OCI-LY7 (cell line): ENCODE measurements at regions not wholly inside any gene's neighbourhood (a gene's known extent, or its start where the extent isn't known, plus 50 kb on each side); places are given as distances from the start of the nearest gene placed in this dataset.
A peak's percentile ranks its signal among the peaks of the same experiment; 100 is the strongest.

Source experiments
- BruUV-seq: library from RNA; stranded (reverse); fragments of 400-500 nt; replicated peaks from 2 replicates; lab custom pipeline; 2021; lab: Mats Ljungman, UMichigan
- CTCF ChIA-PET: fragments of 300-600 bp; sonication (Branson Sonifier 250); formaldehyde crosslinking; loops from one replicate; lab custom pipeline; 2022; ENCODE audit warnings: antibody characterized with exemption; ENCODE audit not compliant: unreplicated experiment; lab: Charles Lee
- POLR2A ChIA-PET: fragments of 300-600 bp; sonication (Branson Sonifier 250); formaldehyde crosslinking; loops from one replicate; lab custom pipeline; 2022; ENCODE audit warnings: antibody characterized with exemption; lab: Charles Lee
- DNase-seq: peaks from one replicate; pipeline ENCODE4 v3.0.0-alpha.2; 2015; ENCODE audit warnings: low spot score
- H2AFZ ChIP-seq: fragments of 200-600 bp; sonication (generic), shearing (Covaris generic); 2 replicates; pipeline ENCODE4 v1.6.1; 2014; ENCODE audit warnings: mild to moderate bottlenecking, antibody characterized with exemption, low read length, moderate library complexity
- H3K27ac ChIP-seq: fragments of 200-600 bp; sonication (generic); 2 replicates; pipeline ENCODE4 v1.5.1; 2014; ENCODE audit warnings: mixed run types, low read depth, mild to moderate bottlenecking, moderate library complexity, low read length, inconsistent platforms; ENCODE audit not compliant: poor library complexity, severe bottlenecking
- H3K36me3 ChIP-seq: fragments of 200-600 bp; sonication (generic); 2 replicates; pipeline ENCODE4 v1.6.1; 2014; ENCODE audit warnings: mild to moderate bottlenecking, antibody characterized with exemption, low read length, moderate library complexity, mixed read lengths; ENCODE audit not compliant: insufficient read depth
- H3K4me1 ChIP-seq: fragments of 200-600 bp; sonication (generic); 2 replicates; pipeline ENCODE4 v1.5.1; 2014; ENCODE audit warnings: mild to moderate bottlenecking, low read length; ENCODE audit not compliant: insufficient read depth, poor library complexity, severe bottlenecking
- H3K4me2 ChIP-seq: fragments of 200-600 bp; sonication (generic); 2 replicates; pipeline ENCODE4 v1.6.1; 2014; ENCODE audit warnings: mild to moderate bottlenecking, low read length
- H3K4me3 ChIP-seq: fragments of 200-600 bp; sonication (generic); 2 replicates; pipeline ENCODE4 v1.5.1; 2014; ENCODE audit warnings: mild to moderate bottlenecking, low read depth, low read length; ENCODE audit not compliant: poor library complexity, severe bottlenecking
- H3K79me2 ChIP-seq: fragments of 200-600 bp; sonication (generic); 2 replicates; pipeline ENCODE4 v1.6.1; 2016; ENCODE audit warnings: low read depth, mild to moderate bottlenecking, low read length, moderate library complexity, mixed read lengths; ENCODE audit not compliant: insufficient read depth
- H3K9me2 ChIP-seq: fragments of 200-600 bp; sonication (generic); 2 replicates; pipeline ENCODE4 v1.6.1; 2016; ENCODE audit warnings: mild to moderate bottlenecking, low read length, mixed read lengths; ENCODE audit not compliant: insufficient read depth
- H3K9me3 ChIP-seq: fragments of 200-600 bp; sonication (generic); 2 replicates; pipeline ENCODE4 v1.6.1; 2014; ENCODE audit warnings: mild to moderate bottlenecking, mixed run types, low read length, mixed read lengths
- H4K20me1 ChIP-seq: fragments of 200-600 bp; sonication (generic); 2 replicates; pipeline ENCODE4 v1.6.1; 2014; ENCODE audit warnings: mild to moderate bottlenecking, antibody characterized with exemption, low read length, moderate library complexity, mixed read lengths; ENCODE audit not compliant: insufficient read depth
- CTCF ChIP-seq: fragments of 200-600 bp; sonication (generic); conservative IDR thresholded peaks from 2 replicates; pipeline ENCODE4 v1.5.1; 2014; ENCODE audit warnings: mild to moderate bottlenecking, antibody characterized with exemption, low read length, moderate library complexity, mixed read lengths
- EZH2phosphoT487 ChIP-seq: fragments of 200-600 bp; sonication (generic); IDR thresholded peaks from 2 replicates; pipeline ENCODE4 v1.6.1; 2018; ENCODE audit warnings: low read depth, borderline replicate concordance, mild to moderate bottlenecking, mixed run types, antibody characterized with exemption, low read length, moderate library complexity, mixed read lengths
- intact Hi-C: fragments of 100-400 bp; cut with micrococcal nuclease; formaldehyde crosslinking; loops from one replicate; pipeline ENCODE4 v1.10.0; 2022; ENCODE audit not compliant: unreplicated experiment

DNA sequence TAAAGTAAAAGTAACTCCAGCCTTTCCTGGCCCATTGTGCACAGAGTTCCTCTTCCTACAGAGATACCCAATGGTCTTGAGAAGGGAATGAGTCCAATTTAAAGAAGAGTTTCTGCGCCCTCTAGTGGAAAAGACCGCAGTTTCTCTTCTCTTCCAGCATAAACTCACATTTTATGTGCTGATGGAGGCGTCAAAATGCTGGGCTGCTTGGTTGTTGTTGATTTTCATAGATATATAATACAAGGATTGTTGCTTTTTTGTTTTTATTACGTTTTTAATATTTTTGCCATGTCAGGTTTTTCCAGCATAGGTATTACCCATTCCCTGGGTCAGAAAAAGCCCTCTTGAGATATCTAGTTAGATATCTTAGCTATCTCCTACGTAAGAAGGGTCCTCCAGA lies 356.9 kb upstream of the STXBP6 start:
- Histone ChIP-seq H4K20me1 (no peaks in the 10 kb centered on the region), H3K9me2 (no peaks in the 10 kb centered on the region), H3K4me3 (no peak overlapping the region), H3K79me2 (no peaks in the 10 kb centered on the region), H3K9me3 (no peaks in the 10 kb centered on the region), H3K4me1 (no peaks in the 10 kb centered on the region), H3K4me2 (no peak overlapping the region), H3K27ac (no peak overlapping the region), H2AFZ (no peak overlapping the region), H3K36me3 (no peaks in the 10 kb centered on the region)
- intact Hi-C loops: no loop called here
- DNase-seq: peak; percentile 28
- ChIA-PET POLR2A (interaction anchor here (0.7 kb wide), 1 partner anchor 397 kb away, joined by 4 read pairs; no protein-coding TSS in a partner anchor), CTCF (no interaction called here)
- no peak for TF ChIP-seq EZH2phosphoT487
- TF ChIP-seq CTCF: peak; percentile 82
- no TSS peak for BruUV-seq

DNA sequence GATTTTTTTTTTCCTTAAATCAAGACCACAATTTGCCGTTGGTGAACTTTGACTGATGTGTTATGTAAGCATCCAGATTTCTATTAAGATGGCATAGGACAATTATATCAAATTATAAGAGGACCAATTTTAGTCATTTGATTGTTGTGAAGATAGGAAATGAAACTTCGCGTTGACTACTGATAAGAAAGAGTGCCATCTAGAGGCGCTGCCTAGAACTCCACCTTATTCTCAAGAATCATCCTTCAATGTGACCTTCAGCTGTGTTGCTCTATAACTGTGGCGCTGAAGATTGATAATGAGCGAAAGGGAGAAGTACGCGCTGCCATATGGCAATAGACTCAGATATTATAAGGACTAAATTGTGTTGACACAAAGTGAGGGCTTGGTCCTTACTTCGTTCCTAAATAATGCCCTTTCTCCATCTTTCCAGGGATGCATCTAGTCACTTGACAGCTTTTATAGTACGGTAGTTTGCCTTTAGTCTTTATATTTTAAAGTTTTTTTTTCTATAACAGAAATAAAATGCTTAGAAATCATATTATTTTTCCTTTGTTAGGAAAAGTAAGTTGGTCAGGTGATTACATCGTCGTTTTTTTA lies 350.8 kb upstream of the STXBP6 start:
- POLR2A ChIA-PET: interaction anchor here (0.5 to 1.4 kb wide), 4 partner anchors 15 to 1663 kb away, joined by 3 to 7 read pairs (median 4); no protein-coding TSS in a partner anchor
- TF ChIP-seq EZH2phosphoT487 (no peak), CTCF (peak; percentile 86)
- CTCF ChIA-PET: no interaction called here

GRCh38 chr14:25396128-25396527 lies 346.2 kb upstream of the STXBP6 start:
- H3K79me2 ChIP-seq: no peaks in the 10 kb centered on the region
- no peaks in the 10 kb centered on the region for H4K20me1 ChIP-seq
- no TSS peak for BruUV-seq
- CTCF ChIA-PET: no interaction called here
- H3K9me2 ChIP-seq: no peaks in the 10 kb centered on the region
- no peaks in the 10 kb centered on the region for H3K4me1 ChIP-seq
- POLR2A ChIA-PET: interaction anchor here (0.6 to 0.7 kb wide), 2 partner anchors 22 to 37 kb away, joined by 3 to 4 read pairs; no protein-coding TSS in a partner anchor
- no peak for TF ChIP-seq EZH2phosphoT487
- TF ChIP-seq CTCF: no peak
- no peaks in the 10 kb centered on the region for H3K36me3 ChIP-seq
- no peak overlapping the region for H3K27ac ChIP-seq
- no peak overlapping the region for H3K4me3 ChIP-seq
- no peak overlapping the region for H3K4me2 ChIP-seq
- no peak for DNase-seq
- H2AFZ ChIP-seq: no peak overlapping the region
- H3K9me3 ChIP-seq: no peaks in the 10 kb centered on the region
- intact Hi-C loops: no loop called here

More for the DNA sequence above, 350.8 kb upstream of the STXBP6 start:
- Histone ChIP-seq H3K79me2 (no peaks in the 10 kb centered on the region), H3K4me3 (no peak overlapping the region), H3K9me3 (no peaks in the 10 kb centered on the region), H2AFZ (no peak overlapping the region), H3K27ac (no peak overlapping the region), H3K36me3 (no peaks in the 10 kb centered on the region), H3K9me2 (no peaks in the 10 kb centered on the region), H4K20me1 (no peaks in the 10 kb centered on the region), H3K4me2 (no peak overlapping the region), H3K4me1 (no peaks in the 10 kb centered on the region)
- peak; percentile 54 for DNase-seq
- no TSS peak for BruUV-seq
- intact Hi-C loops: no loop called here
